Panc1 (cell line): ENCODE measurements at regions not wholly inside any gene's neighbourhood (a gene's known extent, or its start where the extent isn't known, plus 50 kb on each side); places are given as distances from the start of the nearest gene placed in this dataset.

Experiments used
- ATAC-seq: fragments of 200-7000 bp; cut with Tn5 transposase; 2 replicates; pipeline ENCODE4 v1.9.1; 2020; ENCODE audit warnings: mild to moderate bottlenecking, moderate library complexity
- BruUV-seq: library from RNA; stranded (reverse); fragments of 400-500 nt; replicated peaks from 2 replicates; lab custom pipeline; 2021; lab: Mats Ljungman, UMichigan
- CTCF ChIA-PET: fragments of 300-600 bp; sonication (Branson Sonifier 250); formaldehyde crosslinking; loops from one replicate; lab custom pipeline; 2022; ENCODE audit warnings: antibody characterized with exemption; lab: Charles Lee
- POLR2A ChIA-PET: fragments of 300-600 bp; sonication (Branson Sonifier 250); formaldehyde crosslinking; loops from one replicate; lab custom pipeline; 2022; ENCODE audit warnings: antibody characterized with exemption; lab: Charles Lee
- DNase-seq: peaks from one replicate; pipeline ENCODE4 v3.0.0-alpha.2; 2010; ENCODE audit warnings: low read depth, low spot score
- H3K27ac ChIP-seq: 2 replicates; pipeline ENCODE4 v1.5.1; 2011; ENCODE audit warnings: mild to moderate bottlenecking, low read length, inconsistent platforms
- H3K27me3 ChIP-seq: fragments of 200-500 bp; sonication (Bioruptor generic); 2 replicates; pipeline ENCODE4 v1.6.0; 2014; ENCODE audit warnings: low read length, inconsistent platforms; ENCODE audit not compliant: control insufficient read depth, insufficient read depth
- H3K36me3 ChIP-seq: fragments of 200-500 bp; sonication (Bioruptor generic); 2 replicates; pipeline ENCODE4 v1.5.1; 2014; ENCODE audit warnings: inconsistent platforms, mild to moderate bottlenecking, low read length, moderate library complexity; ENCODE audit not compliant: control insufficient read depth, insufficient read depth
- H3K4me1 ChIP-seq: 2 replicates; pipeline ENCODE4 v1.5.1; 2011; ENCODE audit warnings: inconsistent platforms, mild to moderate bottlenecking, low read length, moderate library complexity; ENCODE audit not compliant: control insufficient read depth, insufficient read depth
- H3K4me3 ChIP-seq, 2 experiments: 2 replicates each; pipeline ENCODE4 v1.5.1; 2011 to 2012; ENCODE audit warnings: low read depth in 2 of 2, low read length in 2 of 2, mild to moderate bottlenecking in 2 of 2, inconsistent platforms in 1 of 2, moderate library complexity in 1 of 2
- H3K9me3 ChIP-seq: fragments of 200-500 bp; sonication (Bioruptor generic); 2 replicates; pipeline ENCODE4 v1.5.1; 2014; ENCODE audit warnings: low read depth, mild to moderate bottlenecking, inconsistent platforms, low read length, moderate library complexity; ENCODE audit not compliant: control insufficient read depth, insufficient read depth
- CTCF ChIP-seq: fragments of 450-650 bp; IDR thresholded peaks from 2 replicates; pipeline ENCODE4 v1.5.1; 2017; ENCODE audit warnings: mild to moderate bottlenecking
- POLR2AphosphoS5 ChIP-seq: IDR thresholded peaks from 2 replicates; pipeline ENCODE4 v1.6.1; 2012; ENCODE audit warnings: mild to moderate bottlenecking, low read depth, low read length, moderate library complexity
- REST ChIP-seq, 2 experiments: IDR thresholded peaks; 2 replicates each; pipeline ENCODE4 v1.6.1; 2011 to 2012; ENCODE audit warnings: low read depth in 2 of 2, control low read depth in 1 of 2, low read length in 1 of 2, mild to moderate bottlenecking in 1 of 2, moderate library complexity in 1 of 2; ENCODE audit not compliant: insufficient read depth in 1 of 2
- SIN3A ChIP-seq: IDR thresholded peaks from 2 replicates; pipeline ENCODE4 v1.6.1; 2012; ENCODE audit warnings: low read depth, mild to moderate bottlenecking, low read length, moderate library complexity, borderline replicate concordance; ENCODE audit not compliant: insufficient read depth
- TCF7L2 ChIP-seq: IDR thresholded peaks from 2 replicates; pipeline ENCODE4 v1.6.1; 2011; ENCODE audit warnings: mild to moderate bottlenecking, low read depth, low read length, inconsistent platforms
- in situ Hi-C: cut with HindIII; loops from 2 replicates; pipeline ENCODE4 v1.10.0; 2016; ENCODE audit warnings: low sequenced_read_pairs, low pct_unique_long_range_greater_than_20kb
- intact Hi-C: fragments of 100-400 bp; cut with micrococcal nuclease; formaldehyde crosslinking; loops from one replicate; pipeline ENCODE4 v1.10.0; 2022; ENCODE audit not compliant: unreplicated experiment

- ChIA-PET CTCF (no interaction called here), POLR2A (no interaction called here)
- intact Hi-C loops (no loop called here), in situ Hi-C loops (no loop called here)
- Histone ChIP-seq H3K36me3 (no peaks in the 10 kb centered on the region), H3K4me1 (no peaks in the 10 kb centered on the region), H3K27me3 (no peaks in the 10 kb centered on the region), H3K9me3 (no peaks in the 10 kb centered on the region), H3K4me3 (no peak overlapping the region), H3K27ac (no peak overlapping the region)
- TF ChIP-seq REST (IDR thresholded peaks at IDR 0.05; ENCODE audit: insufficient read depth in 1 of 2, low read depth in 2 of 2, low read length in 1 of 2) = no peak
- TF ChIP-seq SIN3A = no peak
- TF ChIP-seq TCF7L2 = no peak
- no peak for TF ChIP-seq POLR2AphosphoS5
- TF ChIP-seq CTCF = no peak
- no peak for ATAC-seq
- no TSS peak for BruUV-seq
- DNase-seq = no peak
These were observed 94.1 kb upstream of the CYP1B1 start for GRCh38 chr2:38170067-38170466.

GRCh38 chr2:38168710-38169480 is 92.9 kb upstream of the CYP1B1 start:
- POLR2A ChIA-PET = no interaction called here
- Histone ChIP-seq H3K36me3 (no peaks in the 10 kb centered on the region), H3K4me3 (no peak overlapping the region), H3K27me3 (no peaks in the 10 kb centered on the region), H3K4me1 (no peaks in the 10 kb centered on the region), H3K9me3 (no peaks in the 10 kb centered on the region), H3K27ac (no peak overlapping the region)
- in situ Hi-C loops = no loop called here
- no peak for TF ChIP-seq TCF7L2
- no peak for TF ChIP-seq CTCF
- no peak for TF ChIP-seq SIN3A
- TF ChIP-seq POLR2AphosphoS5 = no peak
- no peak for TF ChIP-seq REST (IDR thresholded peaks at IDR 0.05; ENCODE audit: insufficient read depth in 1 of 2, low read depth in 2 of 2, low read length in 1 of 2)
- ATAC-seq (no peak), DNase-seq (no peak)
- intact Hi-C loops = no loop called here
- no TSS peak for BruUV-seq
- CTCF ChIA-PET = no interaction called here
